ENCODE measurements at regions not wholly inside any gene's neighbourhood (a gene's known extent, or its start where the extent isn't known, plus 50 kb on each side); places are given as distances from the start of the nearest gene placed in this dataset.

DNA sequence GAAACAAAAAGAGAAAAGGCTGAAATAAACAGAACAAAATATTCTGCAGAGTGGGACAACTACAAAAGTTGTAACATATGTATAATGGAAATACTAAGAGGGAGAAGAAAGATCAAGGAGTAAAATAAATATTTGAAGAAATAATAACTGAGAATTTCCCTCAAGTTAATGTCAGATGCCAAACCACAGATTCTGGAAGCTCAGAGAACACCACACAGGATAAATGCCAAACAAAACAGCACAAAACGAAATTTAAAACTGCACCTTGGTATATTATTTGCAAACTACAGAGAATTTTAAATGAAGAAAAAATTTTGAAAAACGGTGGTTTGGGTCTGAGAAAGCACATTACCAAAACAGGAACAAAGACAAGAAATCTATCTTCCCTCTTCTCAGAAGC lies 1588.9 kb upstream of the TMEFF2 start:
- TF ChIP-seq POLR2A (IDR thresholded peaks at IDR 0.05) (no peak), POLR2AphosphoS5 (IDR thresholded peaks at IDR 0.05) (no peak)
- TF ChIP-seq, protein P1, sequence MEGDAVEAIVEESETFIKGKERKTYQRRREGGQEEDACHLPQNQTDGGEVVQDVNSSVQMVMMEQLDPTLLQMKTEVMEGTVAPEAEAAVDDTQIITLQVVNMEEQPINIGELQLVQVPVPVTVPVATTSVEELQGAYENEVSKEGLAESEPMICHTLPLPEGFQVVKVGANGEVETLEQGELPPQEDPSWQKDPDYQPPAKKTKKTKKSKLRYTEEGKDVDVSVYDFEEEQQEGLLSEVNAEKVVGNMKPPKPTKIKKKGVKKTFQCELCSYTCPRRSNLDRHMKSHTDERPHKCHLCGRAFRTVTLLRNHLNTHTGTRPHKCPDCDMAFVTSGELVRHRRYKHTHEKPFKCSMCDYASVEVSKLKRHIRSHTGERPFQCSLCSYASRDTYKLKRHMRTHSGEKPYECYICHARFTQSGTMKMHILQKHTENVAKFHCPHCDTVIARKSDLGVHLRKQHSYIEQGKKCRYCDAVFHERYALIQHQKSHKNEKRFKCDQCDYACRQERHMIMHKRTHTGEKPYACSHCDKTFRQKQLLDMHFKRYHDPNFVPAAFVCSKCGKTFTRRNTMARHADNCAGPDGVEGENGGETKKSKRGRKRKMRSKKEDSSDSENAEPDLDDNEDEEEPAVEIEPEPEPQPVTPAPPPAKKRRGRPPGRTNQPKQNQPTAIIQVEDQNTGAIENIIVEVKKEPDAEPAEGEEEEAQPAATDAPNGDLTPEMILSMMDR (IDR thresholded peaks at IDR 0.05 in 8 of 11, conservative IDR thresholded peaks at IDR 0.05 in 3 of 11) = no peak

Measured in spleen (tissue), 7 donors.